ENCODE measurements at regions not wholly inside any gene's neighbourhood (a gene's known extent, or its start where the extent isn't known, plus 50 kb on each side); places are given as distances from the start of the nearest gene placed in this dataset.
A peak's percentile ranks its signal among the peaks of the same experiment; 100 is the strongest.
"Not testable (repeated sequence)": the region's sequence is repeated elsewhere in the genome, so short reads cannot be mapped to it uniquely, and the experiment has no call there.

DNA sequence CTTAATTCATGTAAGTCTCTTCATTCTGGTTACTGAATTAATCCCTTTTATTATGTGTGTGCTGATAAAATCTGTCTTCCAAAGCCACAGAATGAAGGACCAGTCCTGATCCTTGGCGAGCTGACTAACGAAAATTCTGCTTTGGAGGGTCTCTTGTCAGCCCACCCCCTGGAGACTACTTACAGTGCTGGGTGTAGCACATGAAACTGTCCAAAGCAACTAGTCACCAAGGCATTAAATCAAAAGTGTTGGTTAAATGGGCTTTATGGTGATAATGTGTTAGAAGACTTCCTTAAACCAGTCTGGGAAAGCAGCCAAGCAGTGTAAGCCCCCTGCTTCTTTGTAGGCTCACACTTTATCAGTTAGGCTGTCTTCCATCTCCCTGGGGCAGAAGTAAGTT is 420.2 kb downstream of the SUCLG1 start:
- DNase-seq = no peak

DNA sequence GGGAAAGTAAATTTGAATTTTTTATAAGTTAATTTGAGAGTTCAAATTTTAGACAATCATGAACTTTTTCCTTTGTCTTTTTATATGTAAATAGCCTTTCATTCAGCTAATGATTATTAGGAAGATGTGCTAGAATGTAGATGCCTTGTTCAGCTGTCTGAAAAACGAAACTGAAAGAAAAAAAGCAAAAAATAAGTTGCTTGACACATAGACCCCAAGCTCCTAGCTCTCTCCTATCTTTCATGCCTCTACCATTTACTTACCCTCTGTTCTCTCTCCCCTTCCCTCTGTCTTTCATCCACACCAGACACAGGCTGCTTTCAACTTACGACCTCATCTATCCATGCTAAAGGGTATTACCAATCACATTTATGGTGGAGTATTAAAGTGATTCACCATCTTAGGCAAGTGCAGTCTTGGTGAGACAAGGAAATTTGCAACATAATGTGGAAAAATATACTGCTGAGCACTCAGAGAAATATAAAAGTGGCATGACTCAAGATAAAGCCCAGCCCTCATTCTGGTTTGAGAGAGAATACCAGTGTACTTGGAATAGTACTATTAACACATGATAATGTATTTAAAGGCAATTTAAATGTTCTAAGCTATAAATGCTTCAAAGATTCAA is 425.6 kb downstream of the SUCLG1 start:
- DNase-seq = no peak

DNA sequence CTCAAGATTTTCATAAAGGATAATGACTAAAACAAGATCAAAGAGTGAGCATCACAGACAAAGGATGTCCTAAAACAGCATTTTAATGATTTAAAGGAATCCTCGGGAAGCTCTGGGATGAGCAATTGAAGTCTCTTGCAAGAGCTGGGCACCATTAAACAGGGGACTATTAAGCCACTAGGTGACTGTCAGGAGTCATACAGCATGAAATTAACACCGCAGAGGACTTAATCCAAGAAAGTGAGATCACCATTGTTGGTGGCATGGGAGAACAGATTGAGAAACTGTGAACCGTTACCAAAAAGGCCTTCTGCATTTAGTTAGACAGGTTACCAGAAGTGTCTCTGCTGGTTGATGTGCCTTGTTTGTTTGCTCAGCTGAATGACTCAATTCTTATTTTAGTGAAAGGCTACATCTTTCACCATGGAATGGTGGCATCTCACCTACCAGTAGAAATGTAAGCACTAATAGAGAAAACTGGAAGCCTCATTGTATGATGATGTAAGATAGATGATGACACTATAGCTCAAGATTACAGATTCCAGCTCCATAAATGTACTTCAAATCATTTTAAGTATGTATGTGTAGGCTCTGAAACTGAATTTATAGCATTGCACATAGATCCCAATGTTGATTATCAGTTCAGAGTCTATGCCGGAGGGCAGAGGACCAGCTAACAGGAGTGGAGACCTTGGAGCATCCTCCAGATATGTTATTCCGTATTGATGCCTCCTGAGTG is 427.6 kb downstream of the SUCLG1 start:
- no peak for DNase-seq

DNA sequence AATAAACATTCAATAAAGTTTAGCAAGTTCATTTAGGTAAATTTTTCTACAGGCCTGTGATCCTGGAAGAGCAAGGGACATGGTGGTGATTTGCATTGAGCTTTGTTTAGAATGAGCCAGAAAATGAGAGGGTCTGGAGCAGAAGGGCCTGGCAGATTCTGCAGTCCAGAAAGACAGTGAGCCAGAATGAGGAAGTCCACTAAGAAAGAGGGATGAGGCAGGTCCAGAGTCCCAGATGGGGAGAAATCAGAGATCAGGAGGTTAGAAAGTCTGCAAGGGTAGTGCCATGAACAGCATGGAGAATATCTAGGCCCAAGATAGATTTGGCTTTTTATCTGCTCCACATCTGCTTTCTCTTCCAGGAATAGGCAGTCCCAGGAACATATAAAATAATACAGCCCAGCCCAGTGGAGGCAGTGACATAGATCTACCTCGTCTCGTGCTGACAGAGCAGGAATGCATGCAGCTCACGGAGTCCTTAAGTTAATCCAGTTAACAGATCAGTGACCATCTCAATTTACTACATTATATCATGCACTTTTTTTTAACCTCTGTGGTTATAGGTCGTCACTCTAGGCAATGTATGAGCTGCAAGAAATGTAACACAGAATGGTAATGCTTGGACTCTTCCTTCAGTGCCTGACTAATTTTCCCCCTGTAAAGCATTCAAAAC is 429.0 kb downstream of the SUCLG1 start:
- DNase-seq = no peak

DNA sequence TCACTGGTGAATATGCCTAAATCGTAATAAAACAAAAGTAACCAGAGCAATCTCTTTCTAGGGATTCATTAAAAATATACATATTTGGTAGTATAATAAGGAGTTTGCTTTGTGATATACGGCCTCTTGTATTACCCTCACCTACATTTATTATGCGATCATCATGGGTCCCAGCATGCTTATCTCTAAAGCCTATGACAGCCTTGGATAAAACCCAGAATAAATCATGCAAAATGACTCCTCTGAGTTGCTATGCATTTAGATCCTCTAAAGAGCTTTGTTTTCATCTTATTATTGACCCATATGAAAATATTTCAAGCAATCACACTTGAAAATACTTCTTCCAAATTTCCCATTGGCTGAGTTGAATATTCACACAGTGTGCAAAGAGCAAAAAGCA is 432.3 kb downstream of the SUCLG1 start:
- DNase-seq = no peak

DNA sequence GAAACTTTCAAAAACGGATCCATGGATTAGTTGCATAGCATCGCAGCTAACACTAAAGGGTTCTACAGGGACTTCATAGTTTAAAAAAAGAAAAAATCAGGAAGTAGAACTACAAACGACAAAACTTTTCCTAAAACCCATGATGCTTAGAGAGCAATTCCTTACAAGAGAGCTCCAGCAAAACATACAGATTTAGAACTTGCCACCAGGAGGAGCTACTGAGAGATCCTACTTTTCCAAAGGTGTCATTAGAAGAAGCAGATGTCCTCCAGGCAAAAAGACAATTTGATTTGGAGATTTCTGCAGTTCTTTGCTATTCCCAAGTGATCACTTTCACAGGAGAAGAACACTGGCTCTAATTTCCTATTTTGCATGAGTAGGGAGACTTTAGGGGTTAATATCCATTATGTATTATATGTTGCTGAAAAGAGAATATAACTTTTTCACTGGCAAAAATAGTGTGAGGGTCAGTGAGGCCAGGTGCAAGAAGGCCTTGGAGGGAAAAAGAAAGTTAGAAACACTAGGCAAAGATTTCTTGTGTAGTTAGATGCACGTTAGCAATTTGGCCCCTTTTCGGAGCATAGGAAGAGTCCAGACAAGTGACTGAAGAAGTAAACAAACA is 436.2 kb downstream of the SUCLG1 start:
- DNase-seq = peak; percentile 61 to 66 (median 66)

DNA sequence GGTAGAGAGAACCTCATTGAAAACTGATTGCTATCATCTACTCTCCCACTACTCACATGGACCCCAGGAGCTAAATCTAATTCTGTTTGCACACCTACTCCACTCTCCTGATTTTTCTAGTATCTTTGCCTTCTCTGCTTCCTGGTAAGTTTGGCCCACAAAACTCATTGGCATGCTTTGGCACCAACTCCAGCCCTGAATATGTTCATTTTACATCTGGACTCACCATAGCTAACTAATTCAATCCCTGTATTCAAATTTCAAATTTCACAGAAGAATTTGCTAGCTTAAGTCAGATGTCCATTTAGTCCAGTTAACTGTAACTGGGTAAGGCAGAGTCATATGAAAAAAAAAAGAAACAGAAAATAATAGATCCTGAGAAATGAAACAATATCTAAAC is 442.1 kb downstream of the SUCLG1 start:
- no peak for DNase-seq

DNA sequence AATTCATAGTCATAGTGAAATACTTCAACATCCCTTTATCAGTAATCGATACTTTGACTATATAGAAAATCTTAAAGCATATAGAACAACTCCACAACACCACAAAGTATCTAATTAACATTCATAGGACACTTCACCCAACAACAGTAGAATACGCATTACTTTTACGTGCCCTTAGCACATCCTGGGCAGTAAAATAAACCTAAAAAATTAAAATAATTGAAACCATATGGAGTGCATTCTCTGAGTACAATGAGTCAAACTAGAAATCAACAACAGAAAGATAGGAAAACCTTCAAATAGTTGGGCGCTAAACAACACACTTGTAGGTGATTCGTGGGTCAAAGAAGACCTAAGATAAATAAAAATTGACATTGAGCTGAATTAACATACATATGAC is 442.9 kb downstream of the SUCLG1 start:
- DNase-seq = no peak

DNA sequence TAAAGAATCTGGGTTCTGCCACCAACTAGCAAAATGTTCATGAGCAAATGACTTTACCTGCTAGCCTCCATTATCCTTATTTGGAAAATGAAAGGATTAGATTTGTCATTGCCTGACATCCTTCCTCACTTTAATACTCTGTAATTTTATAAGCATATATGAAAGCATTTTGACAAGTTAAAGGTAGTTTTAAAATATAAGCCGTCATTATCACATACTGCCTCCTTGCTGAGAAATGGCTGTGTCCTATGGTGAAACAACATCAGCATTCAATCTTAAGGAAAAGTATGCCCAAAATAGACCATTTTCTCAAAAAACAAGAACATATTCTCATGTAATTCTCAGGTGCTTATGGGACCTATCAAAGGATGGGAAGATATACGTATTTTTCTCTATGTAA is 461.2 kb downstream of the SUCLG1 start:
- DNase-seq = no peak

DNA sequence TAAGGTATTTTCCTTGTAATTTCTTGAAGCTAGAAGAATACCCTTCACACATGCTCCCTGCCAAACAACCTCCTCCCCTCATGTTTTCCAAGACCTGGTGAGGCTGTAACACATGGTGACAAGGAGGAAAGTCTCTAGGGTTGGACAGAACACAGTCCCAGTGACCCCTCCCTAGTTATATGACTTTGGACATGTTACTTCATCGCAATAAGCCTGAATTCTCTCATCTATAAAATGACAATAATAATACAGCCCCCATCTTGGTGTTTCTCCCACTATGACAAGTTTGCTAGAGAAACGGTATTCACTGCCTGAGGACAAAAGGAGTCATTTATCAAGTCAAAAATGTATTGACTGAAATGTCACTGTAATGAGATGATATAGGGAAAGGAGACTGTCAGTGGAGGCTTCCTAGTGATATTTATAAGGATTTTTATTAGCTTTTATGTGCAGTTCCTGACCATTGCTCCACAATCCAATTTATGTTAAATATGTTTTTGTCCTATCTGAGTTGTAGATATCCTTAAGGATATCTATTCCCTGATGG is 464.4 kb downstream of the SUCLG1 start:
- DNase-seq = no peak

DNA sequence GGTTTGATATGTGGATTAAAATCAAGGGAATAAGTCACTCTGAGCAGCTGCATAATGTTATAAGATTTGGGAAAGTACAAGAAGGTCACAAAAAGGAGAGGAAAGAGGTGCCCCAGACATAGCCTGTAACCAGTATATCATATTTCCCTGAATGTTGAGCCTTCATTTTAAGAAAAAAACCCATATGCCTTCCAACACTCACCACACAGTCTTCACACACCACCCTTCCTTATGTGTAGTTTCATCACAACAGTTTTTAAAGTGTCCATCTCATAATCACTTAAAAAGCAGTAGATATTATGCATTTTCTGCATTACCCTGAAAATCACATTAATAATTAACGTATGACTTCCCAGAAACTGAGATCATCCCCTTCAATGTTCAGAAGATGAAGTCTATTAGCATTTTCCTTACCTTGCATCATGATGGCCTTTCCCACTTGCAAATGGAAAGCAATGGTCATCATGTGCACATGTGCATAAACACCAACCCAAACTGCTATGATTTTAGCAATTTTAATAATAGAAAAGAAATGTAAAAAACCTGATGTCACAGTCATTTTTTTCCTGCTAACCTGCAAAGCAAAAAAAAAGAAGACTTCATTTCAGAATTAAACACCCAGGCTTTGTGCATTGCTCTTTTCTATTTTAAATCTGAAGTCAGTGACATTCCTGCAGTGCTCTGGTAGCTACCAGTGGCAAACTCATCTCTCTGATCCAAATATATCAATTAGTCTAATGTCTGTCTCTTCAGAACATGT is 465.0 kb downstream of the SUCLG1 start:
- no peak for DNase-seq

DNA sequence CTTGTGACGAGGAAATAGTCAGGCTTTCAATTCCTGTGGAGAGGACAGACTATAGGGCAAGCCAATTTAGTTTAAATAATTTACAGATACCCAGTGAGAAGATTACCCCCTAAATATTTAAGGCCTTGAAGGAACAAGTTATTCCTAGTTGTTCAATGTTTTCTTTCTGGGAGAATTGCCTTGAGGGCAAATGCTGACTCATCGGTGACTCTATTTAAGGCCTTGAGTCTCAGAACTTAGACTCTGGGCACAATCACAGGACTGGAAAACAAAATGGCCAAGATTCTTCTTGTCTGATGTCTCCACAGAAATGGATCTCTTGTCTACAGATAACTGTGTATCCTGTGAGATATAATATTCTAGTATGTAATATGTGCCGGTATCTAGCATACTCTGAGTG is 467.1 kb downstream of the SUCLG1 start:
- DNase-seq = no peak

DNA sequence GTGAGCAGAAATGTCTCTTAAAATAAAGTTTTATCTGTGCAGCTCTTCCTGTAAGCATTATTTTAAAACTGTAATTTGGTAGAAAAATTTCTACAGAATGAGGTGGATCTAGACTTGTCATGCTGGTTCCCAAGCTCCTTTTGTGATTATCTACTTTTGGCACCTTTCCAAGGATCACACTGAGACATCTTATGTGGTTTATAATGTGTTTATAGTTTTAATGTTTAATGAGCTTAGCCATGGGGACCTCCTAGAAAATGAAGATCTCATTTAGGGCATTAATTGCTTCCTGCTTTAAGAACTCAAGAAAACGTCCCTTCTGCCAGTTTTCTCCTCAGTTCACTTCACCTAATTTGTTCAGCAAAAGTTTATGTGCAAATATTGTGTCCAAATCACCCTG is 468.4 kb downstream of the SUCLG1 start:
- no peak for DNase-seq

DNA sequence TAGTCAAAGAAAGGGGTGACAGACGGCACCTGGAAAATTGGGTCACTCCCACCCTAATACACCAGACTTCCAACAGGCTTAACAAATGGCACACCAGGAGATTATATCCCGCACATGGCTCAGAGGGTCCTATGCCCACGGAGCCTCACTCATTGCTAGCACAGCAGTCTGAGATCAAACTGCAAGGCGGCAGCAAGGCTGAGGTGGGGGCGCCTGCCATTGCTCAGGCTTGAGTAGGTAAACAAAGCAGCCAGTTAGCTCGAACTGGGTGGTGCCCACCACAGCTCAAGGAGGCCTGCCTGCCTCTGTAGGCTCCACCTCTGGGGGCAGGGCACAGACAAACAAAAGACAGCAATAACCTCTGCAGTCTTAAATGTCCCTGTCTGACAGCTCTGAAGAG is 482.5 kb downstream of the SUCLG1 start:
- not testable (repeated sequence) for DNase-seq

DNA sequence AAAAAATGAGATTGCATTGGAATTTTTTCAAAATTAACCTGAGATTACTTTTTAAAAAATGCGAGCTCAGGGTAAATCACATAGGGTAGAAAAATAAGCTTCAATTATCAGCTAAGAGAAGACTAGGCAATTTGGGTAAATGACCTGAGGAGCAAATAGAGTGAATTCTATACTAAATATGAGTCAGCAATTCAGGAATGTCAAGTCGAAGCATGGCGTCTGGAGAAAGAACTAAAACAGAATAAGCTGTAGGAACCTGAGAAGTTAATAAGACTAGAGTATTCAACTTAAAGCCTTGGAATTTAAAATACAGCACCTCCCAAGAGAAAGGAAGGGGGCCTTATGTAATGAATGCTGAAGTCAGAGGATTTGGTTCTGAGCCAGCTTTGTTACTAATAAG is 487.0 kb downstream of the SUCLG1 start:
- no peak for DNase-seq

DNA sequence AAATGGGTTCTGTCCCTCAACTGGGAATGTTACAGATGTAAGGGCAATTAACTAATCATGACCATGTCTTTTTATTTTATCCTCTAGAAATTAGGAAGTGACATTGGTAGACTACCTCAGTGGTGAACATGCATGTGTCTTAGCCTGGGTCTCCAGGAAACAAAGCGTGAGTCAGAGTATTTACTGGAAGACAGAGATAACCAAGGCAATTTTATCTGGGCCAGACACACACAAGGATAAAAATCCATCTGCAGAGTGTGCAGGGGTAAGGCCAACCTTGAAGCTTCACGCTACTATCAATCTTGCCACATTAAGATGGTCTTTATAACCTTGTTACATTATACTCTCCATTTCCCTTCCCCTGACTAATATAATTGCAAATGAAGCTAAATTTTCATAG is 487.5 kb downstream of the SUCLG1 start:
- DNase-seq = no peak

DNA sequence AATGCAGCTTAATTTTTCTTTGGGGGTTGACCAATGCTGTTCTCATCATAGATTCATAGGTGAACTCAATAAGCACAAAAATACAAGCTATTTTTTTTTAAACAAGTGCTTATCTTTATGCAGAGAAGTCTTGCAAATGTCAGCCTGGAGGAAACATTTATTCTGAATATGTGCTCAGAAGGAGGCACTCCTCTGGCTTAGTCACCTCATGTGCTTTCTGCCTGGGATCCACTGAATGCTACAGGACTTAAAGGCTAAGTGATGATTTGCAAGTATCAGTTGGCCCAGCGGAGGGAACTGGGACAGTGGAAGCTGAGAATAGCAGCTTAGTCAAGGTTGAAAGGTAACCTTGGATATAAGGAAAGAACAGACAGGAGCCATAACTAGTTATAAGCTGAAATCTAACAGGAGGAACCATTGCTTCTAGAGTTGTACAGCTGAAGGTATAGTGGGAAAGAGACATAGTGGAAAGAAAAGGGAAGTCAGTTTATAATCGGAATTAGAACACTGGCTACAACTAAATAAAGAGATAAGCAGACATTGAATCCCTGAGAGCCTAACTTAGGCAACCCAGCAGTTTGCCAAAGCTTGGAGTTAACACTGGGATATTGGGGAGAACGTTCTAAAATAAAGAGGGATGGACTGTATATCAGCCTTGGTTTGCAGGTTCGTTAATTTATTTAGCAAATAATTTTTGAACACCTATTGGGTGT is 488.7 kb downstream of the SUCLG1 start:
- DNase-seq = no peak

DNA sequence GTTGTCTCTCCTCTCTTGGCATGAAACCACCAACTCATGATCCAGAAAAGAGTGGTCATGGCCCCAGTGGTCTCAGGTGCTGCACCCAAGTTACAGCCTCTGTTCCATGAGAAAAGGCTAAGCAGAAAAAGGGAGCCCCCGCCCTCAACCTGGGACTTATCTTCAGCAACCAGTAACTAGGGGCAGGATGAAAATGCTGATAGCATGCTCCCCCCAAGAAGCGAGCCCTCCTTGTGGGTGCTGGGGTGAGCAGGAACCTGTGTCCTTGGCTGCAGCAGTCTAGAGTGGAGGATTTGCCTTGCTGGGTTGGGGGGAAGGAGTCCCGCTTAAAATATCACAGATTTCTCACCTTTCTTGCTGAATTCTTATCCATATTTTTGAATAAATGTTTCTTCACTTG is 490.0 kb downstream of the SUCLG1 start:
- no peak for DNase-seq

DNA sequence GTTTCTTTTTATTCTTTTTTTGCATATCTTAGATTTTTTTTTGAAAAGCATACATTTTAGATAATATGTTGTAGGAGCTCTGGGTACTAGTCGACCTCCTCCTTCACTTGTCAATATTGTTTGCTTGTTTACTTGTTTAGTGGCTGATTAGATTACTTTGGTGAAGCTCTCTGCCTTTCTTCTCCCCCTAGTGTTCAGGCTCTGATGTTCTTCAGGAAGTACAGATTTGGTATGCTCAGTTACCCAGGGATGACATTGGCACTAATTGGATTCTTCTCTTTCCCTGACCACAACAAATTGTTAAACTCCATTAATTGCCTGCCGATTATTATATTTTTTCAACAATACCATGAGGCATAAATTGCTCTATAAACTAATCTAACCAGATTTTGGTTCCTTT is 491.2 kb downstream of the SUCLG1 start:
- no peak for DNase-seq

DNA sequence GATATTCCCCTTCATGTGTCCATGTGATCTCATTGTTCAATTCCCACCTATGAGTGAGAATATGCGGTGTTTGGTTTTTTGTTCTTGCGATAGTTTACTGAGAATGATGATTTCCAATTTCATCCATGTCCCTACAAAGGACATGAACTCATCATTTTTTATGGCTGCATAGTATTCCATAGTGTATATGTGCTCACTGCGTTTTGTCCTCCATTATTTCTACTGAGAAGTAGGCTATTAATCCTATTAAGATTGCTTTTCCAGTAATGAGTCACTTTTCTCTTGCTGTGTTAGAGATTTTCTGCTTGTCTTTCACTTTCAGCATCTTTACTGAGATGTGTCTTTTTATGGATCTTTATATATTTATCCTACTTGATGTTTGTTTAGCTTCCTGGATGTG is 492.1 kb downstream of the SUCLG1 start:
- not testable (repeated sequence) for DNase-seq

DNA sequence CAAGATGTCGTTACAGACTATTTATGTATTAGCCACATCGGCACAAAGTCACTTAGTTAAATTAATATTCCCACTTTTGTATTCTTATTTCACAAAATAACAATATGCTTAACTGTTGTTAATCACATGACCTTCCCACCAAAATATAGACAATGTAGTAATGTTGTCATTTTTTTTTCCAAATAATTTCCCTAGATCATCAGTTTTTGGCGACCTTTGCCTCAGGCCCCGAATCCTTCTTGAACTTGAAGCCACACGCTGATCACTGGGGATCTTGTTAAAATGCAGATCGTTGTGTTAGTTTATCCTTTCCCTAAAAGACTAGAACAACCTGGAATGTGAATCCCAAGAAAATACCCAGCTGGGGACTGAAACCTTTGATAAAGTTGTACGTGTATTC is 497.6 kb downstream of the SUCLG1 start:
- DNase-seq = no peak

DNA sequence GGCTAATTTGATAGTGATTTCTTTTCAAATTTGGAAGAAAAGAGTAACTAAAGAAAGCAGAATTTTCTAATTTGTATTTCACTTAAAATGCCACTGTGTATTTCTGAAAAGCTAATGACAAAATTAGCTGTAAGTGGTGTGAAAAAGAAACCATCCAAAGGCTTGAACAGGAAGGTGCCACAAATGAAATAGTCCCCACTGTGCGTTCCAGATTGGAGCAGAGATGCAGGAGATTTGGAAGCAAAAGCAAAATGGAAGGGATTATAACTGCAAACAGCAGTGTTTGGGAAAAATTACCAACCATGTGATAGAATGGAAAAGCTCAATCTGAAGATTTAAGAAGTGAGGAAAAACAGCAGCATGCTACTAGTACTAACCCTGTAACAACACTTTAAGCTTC is 498.7 kb downstream of the SUCLG1 start:
- no peak for DNase-seq
